ENCODE measurements at regions not wholly inside any gene's neighbourhood (a gene's known extent, or its start where the extent isn't known, plus 50 kb on each side); places are given as distances from the start of the nearest gene placed in this dataset.

DNA sequence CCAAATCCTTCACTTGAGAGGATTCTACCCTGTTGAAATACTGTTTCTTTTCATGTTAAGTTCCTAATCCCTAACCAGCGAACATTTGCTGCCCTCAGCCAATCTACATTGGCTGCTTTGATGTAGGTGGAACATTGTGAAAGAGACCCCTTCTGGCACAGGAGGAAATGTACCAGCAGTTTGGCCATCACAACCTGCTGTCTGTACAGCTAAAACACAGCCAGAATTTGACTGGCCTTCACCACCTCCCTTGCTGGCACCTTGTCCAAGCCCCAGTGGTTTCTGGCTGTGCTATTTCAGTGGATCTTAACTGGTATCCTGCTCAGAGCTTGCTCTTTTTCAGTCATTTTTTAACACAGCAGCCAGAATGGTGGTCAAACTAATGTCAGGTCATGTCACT, 202.1 kb upstream of the EPHA7 start:
- DNase-seq: no peak

DNA sequence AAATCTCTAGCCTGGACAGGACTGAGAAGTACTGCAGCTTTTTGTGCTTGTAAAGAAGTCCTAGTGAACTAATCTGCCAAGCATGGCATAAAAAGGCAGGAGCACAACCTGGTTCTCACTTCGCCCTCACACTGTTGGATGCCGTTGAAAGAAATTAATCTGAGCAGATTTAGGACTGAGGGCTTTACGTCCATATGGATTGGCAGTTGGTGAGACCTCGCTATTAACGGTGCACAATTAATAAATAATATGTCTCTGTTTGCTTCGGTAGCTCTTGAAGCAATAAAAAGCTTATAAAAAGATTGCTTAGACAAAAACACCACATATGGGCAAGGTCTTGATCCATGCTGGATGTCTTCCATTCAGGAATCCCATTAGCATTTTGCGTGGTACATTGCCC, 185.6 kb upstream of the EPHA7 start:
- no peak for DNase-seq

GRCh38 chr6:93592417-93592816, 173.1 kb upstream of the EPHA7 start:
- no peak for DNase-seq

DNA sequence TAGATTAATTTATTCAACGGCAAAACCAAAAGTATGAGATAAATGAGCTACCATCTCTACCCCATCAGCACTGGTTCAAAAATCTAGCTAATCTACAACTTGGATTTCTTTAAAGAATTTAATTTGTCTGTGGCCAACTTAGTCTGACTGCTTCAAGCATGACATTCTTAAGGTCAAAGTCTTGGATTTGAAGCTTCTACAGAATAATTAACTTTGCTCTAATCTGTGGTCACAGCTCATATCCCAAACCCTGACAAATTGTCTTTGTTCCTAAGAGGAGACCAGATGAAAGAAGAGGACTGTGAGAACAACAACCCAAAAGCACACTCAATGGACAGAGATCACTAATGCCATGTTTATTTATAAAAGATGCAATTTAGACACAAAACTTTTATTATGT, 166.9 kb upstream of the EPHA7 start:
- DNase-seq: no peak

DNA sequence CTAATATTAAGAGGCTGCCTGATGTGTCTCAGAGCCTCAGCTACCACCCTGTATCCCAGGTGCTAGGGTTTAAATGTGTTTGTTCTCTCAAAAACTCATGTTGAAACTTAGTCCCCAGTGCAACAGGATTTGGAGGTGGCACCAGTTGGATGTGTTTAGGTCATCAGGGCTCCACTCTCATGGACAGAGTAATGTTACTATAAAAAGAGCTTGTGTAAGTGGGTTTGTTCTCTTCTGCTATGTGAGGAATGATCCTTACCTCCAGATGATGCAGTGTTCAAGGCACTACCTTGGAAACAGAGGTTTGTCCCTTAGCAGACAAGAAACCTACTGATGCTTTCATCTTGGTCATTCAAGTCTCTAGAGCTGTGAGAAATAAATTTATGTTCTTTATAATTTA, 164.9 kb upstream of the EPHA7 start:
- DNase-seq: no peak

- DNase-seq: no peak
Observed at GRCh38 chr6:93581371-93581770, 162.0 kb upstream of the EPHA7 start.

GRCh38 chr6:93580446-93580845, 161.1 kb upstream of the EPHA7 start:
- DNase-seq: no peak

GRCh38 chr6:93575495-93576267, 156.3 kb upstream of the EPHA7 start:
- no peak for DNase-seq

DNA sequence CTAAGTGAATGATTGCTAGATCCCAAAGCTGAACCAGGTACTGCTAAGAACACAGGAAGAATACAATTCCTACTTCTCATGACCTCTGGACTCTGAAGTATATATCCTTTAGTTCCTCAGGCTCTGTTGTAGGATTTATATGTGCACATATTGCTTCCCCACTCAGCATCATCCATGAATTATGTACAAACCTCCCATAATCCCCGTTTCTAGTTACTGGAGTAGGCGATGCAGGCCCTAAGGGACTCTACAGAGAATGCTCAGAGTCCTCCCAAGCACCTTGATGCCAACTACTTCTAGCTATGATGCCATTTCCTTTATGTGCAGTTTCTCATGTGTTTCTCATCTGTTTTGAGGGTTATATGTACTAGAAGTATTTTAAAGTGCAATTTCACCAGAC, 154.9 kb upstream of the EPHA7 start:
- no peak for DNase-seq

GRCh38 chr6:93571346-93571745, 152.0 kb upstream of the EPHA7 start:
- no peak for DNase-seq

DNA sequence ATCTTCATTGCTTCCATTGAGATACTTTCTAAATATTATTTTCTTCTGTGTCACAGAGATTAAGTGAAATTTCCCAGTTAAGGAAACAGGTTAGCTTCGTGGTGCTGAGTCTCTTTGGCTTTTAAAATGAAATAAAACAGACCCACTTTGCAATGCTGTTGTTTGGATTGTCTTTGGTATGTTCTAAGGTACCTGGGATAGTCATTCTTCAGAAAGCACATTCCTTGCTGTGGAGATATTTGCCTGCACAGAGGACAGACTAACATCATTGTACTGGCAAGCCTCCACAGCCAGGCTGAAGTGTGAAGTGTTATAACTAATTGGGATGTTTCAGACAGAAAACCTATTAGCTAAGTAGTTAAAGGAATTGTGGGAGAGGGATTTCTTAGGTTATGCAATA, 148.8 kb upstream of the EPHA7 start:
- DNase-seq: no peak

GRCh38 chr6:93567164-93567563, 147.8 kb upstream of the EPHA7 start:
- no peak for DNase-seq

GRCh38 chr6:93566285-93566684, 146.9 kb upstream of the EPHA7 start:
- no peak for DNase-seq

DNA sequence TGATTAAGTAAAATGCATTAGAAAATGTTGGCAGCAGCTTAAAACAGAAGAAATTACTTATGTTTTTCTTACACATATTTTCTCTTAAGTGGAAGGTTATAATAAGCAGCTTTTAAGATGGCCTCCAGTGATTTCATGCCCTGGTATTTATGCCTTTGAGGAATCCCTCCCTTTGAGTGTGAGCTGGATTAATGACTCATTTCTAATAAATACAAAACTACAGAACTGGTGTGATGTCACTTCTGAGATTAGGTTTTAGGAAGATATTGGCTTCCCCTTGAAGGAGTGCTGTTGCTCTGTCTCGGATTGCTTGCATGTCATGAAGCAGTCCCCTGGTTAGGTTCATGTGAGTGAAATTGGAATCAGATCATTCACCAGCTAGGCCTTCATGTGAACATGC, 143.2 kb upstream of the EPHA7 start:
- DNase-seq: peak; percentile 25

GRCh38 chr6:93555292-93555691, 135.9 kb upstream of the EPHA7 start:
- DNase-seq: no peak

DNA sequence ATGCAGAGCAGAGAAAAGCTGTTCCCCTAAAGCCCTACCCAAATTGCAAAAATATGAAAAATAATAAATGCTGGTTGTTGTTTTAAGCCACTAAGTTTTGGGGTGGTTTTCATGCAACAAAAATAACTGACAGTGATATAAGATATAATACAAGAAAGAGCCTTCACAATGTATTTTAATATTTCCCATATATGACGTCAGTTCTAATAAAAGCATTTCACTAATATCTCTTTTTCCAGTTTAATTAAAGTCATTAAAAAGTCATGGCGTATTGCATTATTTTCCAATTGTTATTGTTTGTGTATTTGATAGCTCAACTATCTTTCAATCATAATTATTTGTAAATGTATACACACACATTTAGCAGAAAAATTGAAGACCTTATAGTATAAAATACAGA, 134.7 kb upstream of the EPHA7 start:
- no peak for DNase-seq

DNA sequence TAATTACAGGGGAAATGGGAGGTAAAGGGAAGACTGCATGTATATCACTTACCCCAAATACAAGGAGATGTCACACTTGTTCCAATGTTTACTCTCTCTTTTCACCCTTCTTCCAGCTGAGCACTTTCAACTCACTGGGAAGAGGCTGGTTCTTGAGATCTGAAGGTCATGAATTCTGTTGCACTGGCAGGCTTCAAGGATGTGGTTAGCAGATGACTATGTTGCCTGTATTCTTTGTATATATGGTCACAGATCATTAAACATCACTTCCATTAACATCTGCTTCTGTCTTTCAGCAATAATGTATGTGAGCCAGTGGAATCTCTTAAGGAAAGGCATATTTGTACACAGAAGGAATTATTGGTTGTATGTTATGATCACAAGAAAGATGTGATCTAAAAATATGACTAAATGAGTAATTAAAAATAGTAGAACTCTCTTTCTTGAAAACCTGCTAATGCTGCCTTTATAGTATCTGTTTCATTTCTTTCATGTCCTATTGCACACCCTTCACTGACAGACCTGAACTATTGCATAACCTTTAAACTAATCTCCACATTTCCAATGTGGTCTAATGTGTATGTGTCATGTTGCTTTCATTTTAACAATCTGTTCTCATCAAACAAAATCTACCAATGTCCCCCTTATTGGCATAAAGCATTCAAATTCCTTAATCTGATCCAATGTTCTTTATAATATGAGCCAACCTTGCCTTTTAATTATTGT, 131.4 kb upstream of the EPHA7 start:
- no peak for DNase-seq

DNA sequence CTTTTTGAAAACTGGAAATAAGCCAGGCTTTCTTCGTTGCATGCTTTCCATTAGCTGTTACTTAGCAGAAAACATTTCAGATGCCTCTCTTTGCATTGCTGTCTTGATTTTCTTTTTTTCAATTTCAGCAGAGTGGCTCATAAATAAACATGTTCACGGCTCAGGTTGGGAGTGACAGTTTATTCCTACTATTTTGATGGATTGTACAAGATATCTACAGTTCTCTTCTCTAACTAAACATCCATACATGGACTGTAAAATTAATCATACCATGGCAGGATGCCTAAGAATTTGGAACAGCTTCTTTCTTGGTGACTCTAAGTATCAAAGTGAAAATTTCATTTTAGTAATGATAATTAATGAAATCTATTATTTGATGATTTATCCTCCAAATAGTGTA, 130.5 kb upstream of the EPHA7 start:
- DNase-seq: no peak

DNA sequence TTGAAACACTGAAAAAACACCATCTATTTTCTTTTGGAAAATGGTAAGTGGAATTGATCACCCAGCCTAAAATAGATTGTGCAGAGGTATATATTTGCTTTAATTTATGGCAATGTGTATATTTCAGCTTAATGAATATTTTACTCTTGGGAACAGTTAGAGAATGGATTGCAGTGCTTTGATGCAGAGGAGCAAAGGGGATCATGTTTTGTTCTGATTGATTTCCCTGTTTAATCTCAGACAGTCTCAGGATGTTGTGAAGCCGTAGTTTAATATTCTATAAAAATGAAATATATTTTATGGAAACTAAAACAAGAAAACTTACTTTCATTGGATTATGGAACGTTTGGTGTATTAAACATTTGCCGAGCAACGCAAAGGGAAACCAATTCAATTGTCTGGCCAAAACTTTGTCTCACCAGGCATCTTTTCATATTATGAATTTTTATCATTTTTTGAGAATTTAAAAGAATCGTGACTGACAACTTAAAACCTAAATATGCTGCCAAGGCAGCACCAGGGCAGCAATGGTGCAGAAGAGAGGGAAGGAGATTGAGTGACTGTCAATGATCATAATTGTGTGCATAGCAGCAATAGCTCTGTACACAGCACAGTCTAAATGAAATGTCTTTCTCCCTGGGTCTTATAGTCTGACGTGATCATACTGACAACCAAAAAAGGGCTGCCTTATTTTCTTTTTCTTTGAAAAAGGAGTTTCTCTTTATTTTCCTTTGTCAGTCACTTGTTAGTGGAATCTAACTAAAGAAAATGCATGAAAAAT, 105.5 kb upstream of the EPHA7 start:
- no peak for DNase-seq

GRCh38 chr6:93523365-93523764, 104.0 kb upstream of the EPHA7 start:
- no peak for DNase-seq

- DNase-seq: no peak
Observed at GRCh38 chr6:93516441-93516840, 97.1 kb upstream of the EPHA7 start.

- DNase-seq: no peak
Observed at GRCh38 chr6:93515736-93516135, 96.4 kb upstream of the EPHA7 start.

DNA sequence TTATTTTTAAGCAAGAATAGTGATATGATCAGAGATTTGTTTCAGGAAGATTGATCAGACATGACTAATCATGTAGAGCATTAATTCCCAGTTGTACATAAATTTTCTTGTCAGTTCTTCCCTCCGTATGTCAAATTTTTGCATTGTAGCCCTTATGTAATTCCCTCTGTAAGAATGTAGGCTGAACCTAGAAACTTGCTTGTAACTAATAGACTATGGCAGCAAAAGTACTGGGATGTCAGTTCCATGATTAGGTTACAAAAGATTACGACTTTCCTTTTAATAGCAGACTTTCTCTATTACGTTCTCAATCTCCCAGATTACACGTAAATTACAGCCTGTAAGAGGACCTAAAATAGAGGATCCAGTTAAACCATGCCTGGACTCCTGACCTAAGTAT, 79.4 kb upstream of the EPHA7 start:
- DNase-seq: no peak

GRCh38 chr6:93496548-93496947, 77.2 kb upstream of the EPHA7 start:
- no peak for DNase-seq
